OCI-M2 (cell line): ENCODE measurements at regions not wholly inside any gene's neighbourhood (a gene's known extent, or its start where the extent isn't known, plus 50 kb on each side); places are given as distances from the start of the nearest gene placed in this dataset.
"Not testable (repeated sequence)": the region's sequence is repeated elsewhere in the genome, so short reads cannot be mapped to it uniquely, and the experiment has no call there.

Experiments used
- DNase-seq: peaks from one replicate; lab custom pipeline; 2025; ENCODE audit not compliant: unreplicated experiment; lab: John Stamatoyannopoulos, UW

DNA sequence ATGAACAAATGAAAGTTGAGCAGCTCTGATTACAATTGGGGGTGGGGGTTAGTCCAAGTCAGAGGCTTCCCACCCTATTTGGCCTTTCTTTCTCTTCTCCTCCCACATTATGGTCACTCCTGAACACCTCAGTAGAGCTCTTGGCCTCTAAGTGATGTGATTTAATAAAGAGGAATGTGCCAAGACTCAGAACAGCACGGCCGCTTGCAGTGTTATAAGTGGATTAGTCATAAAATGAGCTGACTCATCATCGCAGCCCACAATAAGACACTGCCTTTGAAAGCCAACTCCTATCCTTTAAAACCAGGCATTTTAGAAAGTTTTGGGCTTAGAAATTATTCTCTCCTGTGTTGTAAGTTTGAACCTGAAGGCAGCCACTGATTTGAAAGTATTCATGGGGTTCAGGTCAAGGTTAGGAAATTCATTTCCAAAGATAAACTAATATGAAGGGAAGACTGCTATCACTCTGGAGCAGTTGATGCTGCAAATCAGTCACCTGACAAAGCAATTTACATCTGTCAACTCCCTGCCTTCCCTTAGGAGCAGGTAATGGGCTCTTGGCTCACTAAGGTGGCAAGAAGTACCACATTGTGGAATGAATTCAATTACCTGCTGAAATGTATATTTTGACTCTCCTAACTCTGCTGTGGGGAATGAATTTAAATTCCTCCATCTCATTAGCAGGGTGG lies 283.6 kb upstream of the NMUR2 start:
- DNase-seq = no peak

- no peak for DNase-seq
Observed at GRCh38 chr5:152689250-152689711, 284.2 kb upstream of the NMUR2 start.

DNA sequence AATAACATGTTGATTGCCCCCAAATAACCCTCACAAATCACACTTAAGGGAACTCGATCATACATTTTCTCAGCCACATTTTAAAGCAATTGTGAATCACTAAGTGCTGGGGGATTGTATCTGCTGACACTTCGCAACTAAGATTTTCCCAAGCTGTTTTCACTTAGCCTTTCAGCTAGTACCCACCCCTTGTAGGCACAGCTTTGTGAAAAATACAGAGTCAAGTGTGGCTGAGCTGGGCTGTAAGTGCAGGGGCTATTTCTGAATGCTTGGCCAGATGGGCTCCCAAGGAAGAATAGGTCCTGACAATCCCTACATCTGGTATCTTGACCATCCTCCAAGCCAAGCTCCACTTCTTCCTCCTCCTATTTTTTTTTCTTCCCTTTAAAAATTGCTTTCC lies 289.2 kb upstream of the NMUR2 start:
- no peak for DNase-seq

GRCh38 chr5:152701305-152701949 lies 296.3 kb upstream of the NMUR2 start:
- DNase-seq = no peak

GRCh38 chr5:152704286-152704685 lies 299.2 kb upstream of the NMUR2 start:
- no peak for DNase-seq

DNA sequence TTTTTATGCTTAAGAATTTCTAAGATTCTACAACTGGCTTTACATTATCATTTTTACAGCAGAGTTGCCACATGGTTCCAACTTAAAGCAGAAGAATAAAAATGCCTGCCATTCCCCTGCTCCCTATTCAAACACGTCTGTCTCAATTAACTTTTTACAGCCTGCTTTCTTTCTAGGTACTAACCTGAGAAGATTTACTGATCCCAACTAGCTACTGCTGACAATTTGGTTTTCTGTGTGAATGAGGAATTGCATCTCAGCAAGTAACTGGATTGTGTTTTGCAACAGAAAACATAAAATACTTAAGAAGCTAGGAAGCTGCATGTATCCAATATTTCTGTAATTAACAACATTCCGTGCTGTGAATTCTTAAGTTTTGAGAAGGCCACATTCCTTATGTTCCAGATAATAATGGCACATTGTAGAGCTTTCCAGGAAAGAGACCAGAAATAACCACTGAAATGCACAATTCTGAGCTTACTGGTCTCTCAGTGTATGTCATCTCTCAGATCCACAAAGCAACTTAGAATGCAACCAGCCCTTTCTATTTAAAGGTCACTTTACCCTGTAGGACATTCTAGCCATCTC lies 306.8 kb upstream of the NMUR2 start:
- DNase-seq = no peak

GRCh38 chr5:152717393-152717792 lies 312.3 kb upstream of the NMUR2 start:
- no peak for DNase-seq

DNA sequence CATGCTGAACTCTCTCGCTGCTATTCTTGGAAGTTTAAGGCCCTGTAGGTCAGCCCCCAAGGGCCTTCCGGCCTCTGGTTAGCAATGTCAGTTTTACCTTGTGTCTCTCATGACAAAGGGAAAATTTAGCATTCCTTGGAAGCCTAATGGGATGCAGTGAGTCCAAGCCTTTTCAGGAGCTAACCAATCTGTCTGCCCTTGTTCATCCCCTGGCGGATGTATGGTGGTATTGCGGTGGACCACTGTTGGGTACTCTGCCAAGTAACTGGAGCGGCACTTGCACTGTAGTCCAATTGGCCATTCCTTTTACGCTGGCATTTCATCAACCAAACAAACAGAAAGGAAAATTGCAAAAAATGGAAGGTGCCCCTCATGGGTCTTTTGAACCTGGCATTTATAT lies 318.4 kb upstream of the NMUR2 start:
- DNase-seq = no peak

DNA sequence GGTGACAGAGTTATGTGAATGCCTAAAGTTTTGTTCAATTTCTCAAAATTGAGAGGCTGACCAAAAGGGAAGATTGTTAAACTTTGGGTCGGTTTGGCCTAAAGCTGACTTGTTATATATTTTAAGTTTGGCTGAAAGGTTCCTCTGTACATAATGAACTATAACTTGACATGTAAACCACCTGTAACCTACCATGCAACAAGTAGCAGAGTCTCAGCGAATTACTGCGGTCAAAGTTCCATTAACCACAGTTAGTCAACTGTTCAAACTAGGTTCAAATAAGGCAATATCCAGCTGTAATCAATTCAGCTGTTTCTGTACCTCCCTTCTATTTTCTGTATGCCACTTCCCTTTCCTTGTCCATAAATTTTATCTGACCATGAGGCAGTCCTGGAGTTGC lies 325.1 kb upstream of the NMUR2 start:
- no peak for DNase-seq

DNA sequence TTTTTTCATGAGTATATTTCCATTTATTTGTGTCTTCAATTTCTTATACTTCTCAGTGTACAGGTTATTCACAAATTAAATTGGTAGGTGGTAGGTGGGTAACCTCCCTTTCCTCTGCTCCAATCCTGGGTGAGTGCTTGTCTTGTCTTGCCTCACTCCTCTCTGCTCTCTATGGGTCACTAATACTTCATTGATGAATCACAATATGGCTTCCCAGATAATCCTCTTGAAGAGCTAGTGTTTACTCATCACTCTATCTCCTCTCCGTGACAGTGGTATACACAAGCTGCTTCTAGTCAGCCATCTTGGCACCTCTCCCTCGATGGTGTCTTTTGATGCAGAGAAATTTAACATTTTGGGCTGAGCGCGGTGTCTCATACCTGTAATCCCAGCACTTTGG lies 331.8 kb upstream of the NMUR2 start:
- no peak for DNase-seq

GRCh38 chr5:152739916-152740315 lies 334.8 kb upstream of the NMUR2 start:
- DNase-seq = no peak

DNA sequence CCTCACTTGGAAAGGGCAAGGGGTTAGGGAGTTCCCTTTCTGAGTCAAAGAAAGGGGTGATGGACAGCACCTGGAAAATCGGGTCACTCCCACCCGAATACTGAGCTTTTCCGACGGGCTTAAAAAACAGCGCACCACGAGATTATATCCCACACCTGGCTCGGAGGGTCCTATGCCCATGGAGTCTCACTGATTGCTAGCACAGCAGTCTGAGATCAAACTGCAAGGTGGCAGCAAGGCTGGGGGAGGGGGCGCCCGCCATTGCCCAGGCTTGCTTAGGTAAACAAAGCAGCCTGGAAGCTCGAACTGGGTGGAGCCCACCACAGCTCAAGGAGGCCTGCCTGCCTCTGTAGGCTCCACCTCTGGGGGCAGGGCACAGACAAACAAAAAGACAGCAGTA lies 336.0 kb upstream of the NMUR2 start:
- DNase-seq = not testable (repeated sequence)

- DNase-seq = not testable (repeated sequence)
Observed at GRCh38 chr5:152787709-152788217, 382.7 kb upstream of the NMUR2 start.

DNA sequence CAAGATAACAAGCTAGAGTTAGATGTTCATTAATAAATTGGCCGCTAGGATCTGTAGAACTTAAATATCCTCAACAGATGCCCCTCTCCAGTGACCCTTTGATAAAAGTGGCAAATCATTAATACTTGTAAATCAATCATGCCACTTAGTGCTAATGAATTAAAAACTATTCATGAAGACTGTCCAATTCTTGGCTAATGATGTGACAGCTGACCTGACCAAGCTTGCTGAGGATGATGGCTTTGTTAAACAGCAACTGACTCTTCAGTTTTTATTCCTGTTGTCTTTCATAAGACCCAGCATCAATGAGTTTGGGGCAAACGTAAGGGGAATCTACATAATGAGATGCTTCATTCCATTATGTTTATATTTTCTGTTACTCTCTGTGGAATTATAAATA lies 396.8 kb upstream of the NMUR2 start:
- no peak for DNase-seq

GRCh38 chr5:152804179-152804578 lies 399.1 kb upstream of the NMUR2 start:
- DNase-seq = no peak

GRCh38 chr5:152811988-152812387 lies 406.9 kb upstream of the NMUR2 start:
- no peak for DNase-seq

DNA sequence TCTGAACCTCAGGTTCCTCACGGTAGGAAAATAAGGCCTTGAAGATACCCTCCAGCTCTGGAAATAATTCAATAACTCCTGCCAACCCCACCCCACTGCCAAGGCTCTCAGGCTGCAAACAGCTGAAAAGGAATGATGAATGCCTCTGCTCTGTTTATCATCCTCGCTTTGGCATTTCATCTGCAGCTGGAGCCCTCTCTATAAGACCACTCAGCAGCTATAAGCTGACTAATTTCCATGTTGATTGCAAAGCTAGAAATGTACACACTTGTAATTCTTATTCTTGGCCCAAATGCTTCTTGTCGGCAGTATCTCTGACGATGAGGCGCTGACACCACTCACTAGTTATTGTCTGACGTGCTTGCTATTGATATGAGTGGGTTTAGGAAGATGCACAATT lies 408.4 kb upstream of the NMUR2 start:
- DNase-seq = no peak

GRCh38 chr5:152819891-152820290 lies 414.8 kb upstream of the NMUR2 start:
- no peak for DNase-seq

GRCh38 chr5:152824316-152824715 lies 419.2 kb upstream of the NMUR2 start:
- no peak for DNase-seq

- DNase-seq = no peak
Observed at GRCh38 chr5:152838241-152838786, 433.2 kb upstream of the NMUR2 start.

GRCh38 chr5:152844713-152845112 lies 439.6 kb upstream of the NMUR2 start:
- DNase-seq = no peak

DNA sequence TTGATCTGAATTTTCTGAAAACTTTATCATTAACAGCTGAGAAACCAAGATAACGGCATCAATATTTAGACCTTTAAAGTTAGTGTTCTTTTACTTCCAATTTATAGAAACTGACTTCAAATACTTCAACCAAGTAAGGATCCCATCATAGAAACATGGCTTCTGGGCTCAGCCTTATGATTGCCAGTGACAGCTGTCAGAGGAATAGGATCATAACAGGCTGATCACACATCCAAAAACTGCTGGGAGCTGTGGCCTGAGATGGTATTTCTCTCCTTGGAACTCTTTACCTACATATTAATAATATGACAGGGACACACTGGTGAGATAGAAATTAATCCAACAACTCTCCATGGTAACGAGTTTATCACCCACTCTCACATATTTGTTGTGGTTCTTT lies 448.3 kb upstream of the NMUR2 start:
- no peak for DNase-seq
